GM13977 (cell line): ENCODE measurements at regions not wholly inside any gene's neighbourhood (a gene's known extent, or its start where the extent isn't known, plus 50 kb on each side); places are given as distances from the start of the nearest gene placed in this dataset.

Source experiments
- DNase-seq: peaks from one replicate; pipeline ENCODE4 v3.0.0; 2012; ENCODE audit warnings: low spot score
- in situ Hi-C: fragments of 300-500 bp; cut with MboI; formaldehyde crosslinking; loops from one replicate; pipeline ENCODE4 v1.12.0; 2022; ENCODE audit warnings: low sequenced_read_pairs, low pct_unique_long_range_greater_than_20kb, mixed read lengths, inconsistent platforms; ENCODE audit not compliant: unreplicated experiment
- TF ChIP-seq, protein P1 (sequence below): IDR thresholded peaks from 2 replicates; pipeline ENCODE4 v1.5.1; 2012; ENCODE audit warnings: mild to moderate bottlenecking, control low read depth; ENCODE audit not compliant: insufficient read depth; ENCODE audit errors: extremely low read depth, missing control alignments

DNA sequence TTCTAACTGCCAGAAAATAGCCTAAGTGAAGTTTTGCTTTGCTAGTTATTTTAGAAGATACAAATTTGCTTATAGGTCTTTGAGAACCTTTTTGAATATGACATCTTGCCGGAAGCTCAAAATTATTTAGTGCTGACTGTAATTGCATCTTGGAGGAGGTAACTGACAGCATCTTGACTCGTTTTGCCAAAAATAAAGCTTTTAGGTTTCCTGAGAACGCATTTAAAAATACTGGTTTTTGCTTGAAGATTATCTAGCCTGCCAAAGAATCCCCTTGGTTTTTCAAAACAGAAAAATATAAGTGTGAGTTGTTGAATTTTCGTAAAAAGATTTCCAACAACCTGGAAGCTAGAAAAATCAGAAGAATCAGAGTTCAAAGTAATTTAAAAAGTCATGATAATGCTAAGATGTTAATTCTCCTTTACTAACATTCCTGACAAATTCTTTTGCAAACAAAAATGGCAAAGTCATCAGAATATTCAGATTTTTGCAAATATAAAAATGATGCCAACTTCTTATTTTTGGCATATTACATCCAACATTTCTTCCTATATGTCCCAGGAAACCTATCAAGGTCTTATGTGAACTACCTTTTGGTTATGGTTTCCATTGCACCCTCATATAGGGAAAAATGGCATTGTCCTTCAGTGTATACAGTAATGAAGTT is 178.0 kb upstream of the SLC8A1 start:
- no peak for DNase-seq
- in situ Hi-C loops = no loop called here
- TF ChIP-seq, protein P1, sequence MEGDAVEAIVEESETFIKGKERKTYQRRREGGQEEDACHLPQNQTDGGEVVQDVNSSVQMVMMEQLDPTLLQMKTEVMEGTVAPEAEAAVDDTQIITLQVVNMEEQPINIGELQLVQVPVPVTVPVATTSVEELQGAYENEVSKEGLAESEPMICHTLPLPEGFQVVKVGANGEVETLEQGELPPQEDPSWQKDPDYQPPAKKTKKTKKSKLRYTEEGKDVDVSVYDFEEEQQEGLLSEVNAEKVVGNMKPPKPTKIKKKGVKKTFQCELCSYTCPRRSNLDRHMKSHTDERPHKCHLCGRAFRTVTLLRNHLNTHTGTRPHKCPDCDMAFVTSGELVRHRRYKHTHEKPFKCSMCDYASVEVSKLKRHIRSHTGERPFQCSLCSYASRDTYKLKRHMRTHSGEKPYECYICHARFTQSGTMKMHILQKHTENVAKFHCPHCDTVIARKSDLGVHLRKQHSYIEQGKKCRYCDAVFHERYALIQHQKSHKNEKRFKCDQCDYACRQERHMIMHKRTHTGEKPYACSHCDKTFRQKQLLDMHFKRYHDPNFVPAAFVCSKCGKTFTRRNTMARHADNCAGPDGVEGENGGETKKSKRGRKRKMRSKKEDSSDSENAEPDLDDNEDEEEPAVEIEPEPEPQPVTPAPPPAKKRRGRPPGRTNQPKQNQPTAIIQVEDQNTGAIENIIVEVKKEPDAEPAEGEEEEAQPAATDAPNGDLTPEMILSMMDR = no peak

DNA sequence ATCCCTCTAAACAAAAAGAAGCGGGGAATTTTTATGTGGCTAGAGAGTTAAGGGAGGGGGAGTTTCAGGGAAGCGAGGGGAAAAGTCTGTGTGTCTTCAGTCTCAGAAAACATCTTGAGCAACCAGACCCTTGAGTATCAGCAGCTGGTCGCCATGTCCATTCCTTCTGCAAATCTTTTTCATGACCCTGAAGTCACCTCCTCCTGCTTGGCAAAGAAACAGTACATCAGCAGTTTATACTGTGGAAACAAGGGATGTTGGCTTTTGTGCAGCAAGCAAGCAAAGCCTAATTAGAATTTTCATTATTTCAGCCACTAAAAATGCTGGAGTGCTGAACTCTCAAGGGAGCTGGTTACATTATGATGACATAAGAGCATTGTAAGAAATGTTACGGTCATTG is 187.4 kb upstream of the SLC8A1 start:
- TF ChIP-seq, protein P1 = no peak
- no peak for DNase-seq
- in situ Hi-C loops = no loop called here

DNA sequence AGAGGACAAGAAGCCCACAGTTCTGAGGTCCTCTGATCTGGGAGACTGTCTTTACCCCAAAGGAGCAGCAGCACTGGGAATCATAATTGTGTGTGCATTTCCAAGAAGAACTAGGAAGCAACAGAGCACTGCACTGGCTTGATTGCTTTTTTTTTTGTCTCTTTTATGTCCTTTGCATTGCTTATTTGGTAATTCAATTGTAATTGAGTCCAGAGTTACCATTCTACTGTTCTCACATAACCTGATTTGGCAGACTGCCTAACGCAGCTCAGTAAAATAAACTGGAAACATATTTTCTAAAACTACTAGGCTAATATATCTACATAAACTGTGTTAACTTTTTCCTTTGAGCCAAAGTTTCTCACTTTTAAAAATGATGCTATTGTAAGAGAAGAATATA is 190.3 kb upstream of the SLC8A1 start:
- in situ Hi-C loops = no loop called here
- no peak for DNase-seq
- TF ChIP-seq, protein P1 = no peak

DNA sequence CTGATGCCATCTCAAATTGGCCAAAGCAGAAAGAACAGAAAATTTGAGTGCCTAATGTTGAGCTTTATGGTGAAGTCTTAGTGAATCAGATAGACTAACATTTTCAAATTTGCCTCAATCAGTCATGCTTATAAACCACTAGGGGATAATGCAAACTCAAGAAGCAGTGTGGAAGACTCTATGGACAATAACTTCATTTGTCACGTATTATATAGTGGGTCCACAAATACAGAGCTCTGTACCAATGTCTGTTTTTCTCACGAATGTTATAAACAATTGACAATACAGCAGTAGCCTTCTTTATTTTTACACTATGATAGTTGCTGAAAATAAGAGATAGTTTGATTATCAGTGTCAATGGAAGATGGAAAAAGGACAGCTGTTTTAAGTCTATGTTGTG is 190.8 kb upstream of the SLC8A1 start:
- TF ChIP-seq, protein P1 = no peak
- in situ Hi-C loops = no loop called here
- no peak for DNase-seq

DNA sequence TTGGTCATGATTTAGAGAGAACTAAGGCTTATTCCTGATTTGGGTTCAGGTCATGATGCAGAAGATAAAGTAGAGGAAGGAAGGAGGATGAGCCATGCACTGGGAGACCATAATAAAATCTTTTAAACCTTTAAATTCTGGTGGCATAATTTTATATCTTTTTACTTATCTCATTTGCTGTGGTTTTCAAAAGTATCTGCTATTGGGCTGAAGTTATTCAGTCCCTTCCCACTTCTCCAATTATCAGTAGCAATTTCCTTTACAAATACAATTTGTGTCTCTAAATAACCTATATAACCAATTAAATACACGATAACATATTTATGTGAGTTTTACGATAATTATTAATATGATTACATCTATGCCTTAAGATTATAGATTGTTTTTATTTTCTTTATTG is 194.8 kb upstream of the SLC8A1 start:
- TF ChIP-seq, protein P1 = no peak
- in situ Hi-C loops = no loop called here
- DNase-seq = no peak

DNA sequence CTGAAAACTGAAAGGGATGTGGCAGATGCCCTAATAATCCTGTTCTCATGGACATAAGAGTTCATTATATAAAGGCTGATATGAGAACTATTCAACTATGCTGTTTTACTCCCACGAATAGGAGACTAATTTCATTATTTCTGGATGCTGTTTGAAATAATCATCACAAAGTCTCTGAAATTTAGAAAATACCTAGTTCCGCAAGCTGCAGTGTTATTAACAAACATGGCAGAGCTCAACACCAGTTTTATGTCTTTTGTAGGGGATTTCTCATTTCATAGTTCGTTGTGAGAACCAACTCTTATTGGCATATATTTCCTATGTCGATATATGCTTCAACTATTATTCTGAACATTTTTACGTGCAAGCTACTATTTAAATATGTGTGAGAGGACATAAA is 200.3 kb upstream of the SLC8A1 start:
- TF ChIP-seq, protein P1 = no peak
- in situ Hi-C loops = no loop called here
- no peak for DNase-seq

DNA sequence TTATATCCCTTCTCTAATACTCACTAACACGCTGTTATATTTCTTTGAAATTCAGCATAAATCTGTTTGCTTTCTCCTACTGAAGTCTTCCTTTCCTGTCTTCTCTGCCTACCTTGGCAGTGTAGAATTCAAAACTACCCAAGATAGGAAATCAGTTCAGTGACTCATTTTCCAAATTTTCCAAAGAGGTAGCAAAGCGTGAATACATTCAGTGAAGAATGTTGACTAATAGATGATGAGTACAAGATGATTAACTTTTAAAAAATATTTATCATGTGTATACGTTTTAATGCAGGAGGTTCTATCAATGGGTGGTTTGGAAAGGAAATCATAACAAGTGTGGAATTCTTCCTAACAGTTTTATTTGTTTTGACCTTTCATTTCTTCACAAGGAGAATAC is 201.9 kb upstream of the SLC8A1 start:
- in situ Hi-C loops = no loop called here
- no peak for DNase-seq
- TF ChIP-seq, protein P1 = no peak
